HAP-1 (cell line): ENCODE measurements at regions not wholly inside any gene's neighbourhood (a gene's known extent, or its start where the extent isn't known, plus 50 kb on each side); places are given as distances from the start of the nearest gene placed in this dataset.

Experiments used
- DNase-seq, 2 experiments: peaks; one replicate each; pipeline ENCODE4 v3.0.0-alpha.2; 2016 to 2020; ENCODE audit warnings: low spot score in 2 of 2
- H3K27me3 ChIP-seq: fragments of 250-450 bp; sonication (Bioruptor Pico); 2 replicates; pipeline ENCODE4 v1.5.1; 2020; ENCODE audit warnings: low read depth, mild to moderate bottlenecking, moderate library complexity
- H3K36me3 ChIP-seq: fragments of 250-450 bp; sonication (Bioruptor Pico); replicated peaks from 2 replicates; pipeline ENCODE4 v1.5.1; 2020; ENCODE audit warnings: mild to moderate bottlenecking
- H3K4me1 ChIP-seq: fragments of 250-450 bp; sonication (Bioruptor Pico); 2 replicates; pipeline ENCODE4 v1.5.1; 2020; ENCODE audit warnings: mild to moderate bottlenecking
- H3K4me3 ChIP-seq: fragments of 250-450 bp; sonication (Bioruptor Pico); 2 replicates; pipeline ENCODE4 v1.5.1; 2020; ENCODE audit warnings: mild to moderate bottlenecking, moderate library complexity
- H3K9me3 ChIP-seq: fragments of 250-450 bp; sonication (Bioruptor Pico); 2 replicates; pipeline ENCODE4 v1.5.1; 2020; ENCODE audit warnings: mild to moderate bottlenecking, moderate library complexity
- in situ Hi-C: fragments of 300-500 bp; cut with MboI; formaldehyde crosslinking; loops from 3 replicates; pipeline ENCODE4 v1.14.3; 2020; ENCODE audit warnings: low sequenced_read_pairs, inconsistent platforms, mixed read lengths

DNA sequence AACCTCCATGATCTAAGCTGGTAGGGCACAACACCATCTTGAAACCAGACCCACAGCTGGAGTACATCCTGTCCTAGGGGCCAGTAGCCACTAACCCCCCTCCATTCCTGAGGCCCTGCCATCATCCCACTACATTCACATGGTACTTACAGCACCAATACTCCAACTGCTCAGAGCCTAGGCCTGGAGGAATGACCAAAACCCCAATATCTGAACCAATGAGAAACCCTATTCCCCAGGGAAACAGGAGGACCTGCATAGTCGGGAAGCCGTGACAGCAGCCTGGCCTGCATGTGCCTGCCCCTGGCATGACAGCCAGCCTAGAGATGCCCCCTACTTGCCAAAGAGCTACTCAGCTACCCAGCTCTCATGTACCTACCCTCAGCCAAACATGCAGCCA, 65.4 kb upstream of the DMRT1 start:
- H3K4me1 ChIP-seq: no peaks in the 10 kb centered on the region
- peaks cover 2% of the 10 kb centered on the region; the same call in 1 of the 2 replicates for H3K9me3 ChIP-seq
- H3K36me3 ChIP-seq: no peaks in the 10 kb centered on the region
- H3K27me3 ChIP-seq: peaks cover 2% of the 10 kb centered on the region; the same call in 1 of the 2 replicates
- no peak overlapping the region for H3K4me3 ChIP-seq
- no peak for DNase-seq
- in situ Hi-C loops: no loop called here

DNA sequence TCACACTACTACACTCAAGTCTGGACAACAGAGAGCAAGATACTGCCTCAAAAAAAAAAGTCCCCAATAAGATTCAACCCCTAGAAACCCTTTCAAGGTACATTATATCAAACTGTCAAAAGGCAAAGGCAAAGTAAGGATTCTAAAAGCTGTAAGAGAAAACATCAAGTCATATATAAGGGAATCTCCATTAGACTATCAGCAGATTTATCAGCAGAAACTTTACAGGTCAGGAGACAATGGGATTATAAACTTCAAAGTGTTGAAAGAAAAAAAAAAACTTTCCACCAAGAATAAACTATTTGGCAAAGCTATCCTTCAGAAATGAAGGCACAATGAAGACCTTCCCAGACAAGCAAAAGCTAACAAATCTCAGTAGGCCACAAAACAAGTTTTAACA, 63.5 kb upstream of the DMRT1 start:
- Histone ChIP-seq H3K9me3 (peaks cover 2% of the 10 kb centered on the region; the same call in 1 of the 2 replicates), H3K36me3 (no peaks in the 10 kb centered on the region), H3K4me1 (no peaks in the 10 kb centered on the region), H3K4me3 (no peak overlapping the region), H3K27me3 (peaks cover 2% of the 10 kb centered on the region; the same call in 1 of the 2 replicates)
- no peak for DNase-seq
- in situ Hi-C loops: no loop called here

DNA sequence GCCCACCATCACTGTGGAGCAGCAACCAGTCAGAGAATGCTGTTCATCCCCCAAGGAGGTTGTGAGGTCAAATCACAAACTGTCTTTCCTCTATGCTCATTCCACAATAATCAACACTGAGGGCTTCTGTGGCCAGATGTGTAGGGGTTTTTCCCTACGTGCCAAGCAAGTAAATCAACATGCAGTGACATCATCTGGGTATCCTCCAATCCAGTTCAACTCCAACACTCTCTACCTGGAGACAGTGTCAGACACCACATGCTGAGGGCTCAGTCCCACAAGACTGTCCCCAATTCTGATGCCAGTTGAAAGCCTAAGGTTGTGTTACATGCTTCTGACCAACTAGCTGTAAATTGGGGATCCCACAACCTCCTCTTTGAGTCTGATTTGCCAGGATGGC, 57.3 kb upstream of the DMRT1 start:
- in situ Hi-C loops: no loop called here
- no peak for DNase-seq
- no peaks in the 10 kb centered on the region for H3K9me3 ChIP-seq
- H3K4me3 ChIP-seq: no peak overlapping the region
- H3K27me3 ChIP-seq: peaks cover 2% of the 10 kb centered on the region; the same call in 1 of the 2 replicates
- H3K36me3 ChIP-seq: no peaks in the 10 kb centered on the region
- H3K4me1 ChIP-seq: no peaks in the 10 kb centered on the region

DNA sequence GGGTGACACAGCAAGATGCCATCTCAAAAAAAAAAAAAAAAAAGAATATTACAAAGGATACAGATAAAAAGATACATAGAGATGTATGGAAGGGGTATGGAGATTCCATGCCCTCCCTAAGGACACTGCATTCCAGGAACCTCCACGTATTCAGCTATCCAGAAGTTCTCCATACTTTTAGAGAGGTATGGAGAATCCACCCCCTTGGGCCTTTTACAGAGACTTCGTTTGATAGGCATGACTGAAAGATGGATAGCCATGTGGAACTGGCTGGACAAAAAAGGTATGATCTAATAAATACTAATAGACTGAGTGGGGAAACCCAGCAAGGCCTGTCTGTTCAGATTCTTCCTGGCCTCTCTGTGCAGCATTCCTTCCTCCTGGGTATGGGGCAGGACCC, 56.6 kb upstream of the DMRT1 start:
- Histone ChIP-seq H3K4me1 (no peaks in the 10 kb centered on the region), H3K27me3 (no peaks in the 10 kb centered on the region), H3K9me3 (no peaks in the 10 kb centered on the region), H3K36me3 (no peaks in the 10 kb centered on the region), H3K4me3 (no peak overlapping the region)
- in situ Hi-C loops: no loop called here
- no peak for DNase-seq

DNA sequence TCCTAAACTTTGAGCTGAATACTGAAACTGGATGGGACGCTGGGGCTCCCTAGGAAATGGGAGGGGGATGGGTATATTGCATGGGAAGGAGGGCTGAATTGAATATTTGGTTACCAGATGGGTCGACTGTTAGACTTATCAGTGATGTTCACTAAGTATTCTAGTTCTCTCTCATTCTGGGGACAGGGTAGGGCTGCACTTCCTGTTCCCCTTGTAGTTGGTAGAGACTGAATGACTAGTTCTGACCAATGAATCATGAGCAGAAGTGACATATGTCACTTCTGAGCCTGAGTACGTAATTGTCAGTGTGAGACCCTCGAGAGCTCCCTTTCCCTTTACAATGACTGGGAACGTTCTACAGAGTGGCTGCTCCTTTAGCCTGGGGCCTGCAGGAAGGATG, 55.5 kb upstream of the DMRT1 start:
- Histone ChIP-seq H3K9me3 (no peaks in the 10 kb centered on the region), H3K4me3 (no peak overlapping the region), H3K4me1 (no peaks in the 10 kb centered on the region), H3K36me3 (no peaks in the 10 kb centered on the region), H3K27me3 (no peaks in the 10 kb centered on the region)
- in situ Hi-C loops: no loop called here
- no peak for DNase-seq

DNA sequence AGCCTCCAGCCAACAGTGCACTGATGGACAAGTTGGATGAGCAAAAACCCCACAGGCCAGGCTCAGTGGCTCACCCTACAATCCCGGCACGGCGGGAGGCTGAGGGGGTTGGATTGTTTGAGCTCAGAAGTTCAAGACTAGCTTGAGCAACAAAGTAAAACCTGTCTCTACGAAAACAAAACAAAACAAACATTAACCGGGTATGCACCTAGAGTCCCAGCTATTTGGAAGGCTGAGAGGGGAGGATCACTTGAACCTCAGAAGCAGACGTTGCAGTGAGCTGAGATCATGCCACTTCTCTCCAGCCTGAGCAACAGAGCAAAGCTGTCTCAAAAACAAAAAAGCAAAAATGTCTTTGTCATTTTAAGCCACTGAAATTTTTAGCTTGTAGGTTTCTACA, 55.1 kb upstream of the DMRT1 start:
- in situ Hi-C loops: no loop called here
- no peaks in the 10 kb centered on the region for H3K9me3 ChIP-seq
- DNase-seq: no peak
- no peak overlapping the region for H3K4me3 ChIP-seq
- no peaks in the 10 kb centered on the region for H3K36me3 ChIP-seq
- no peaks in the 10 kb centered on the region for H3K4me1 ChIP-seq
- H3K27me3 ChIP-seq: no peaks in the 10 kb centered on the region

DNA sequence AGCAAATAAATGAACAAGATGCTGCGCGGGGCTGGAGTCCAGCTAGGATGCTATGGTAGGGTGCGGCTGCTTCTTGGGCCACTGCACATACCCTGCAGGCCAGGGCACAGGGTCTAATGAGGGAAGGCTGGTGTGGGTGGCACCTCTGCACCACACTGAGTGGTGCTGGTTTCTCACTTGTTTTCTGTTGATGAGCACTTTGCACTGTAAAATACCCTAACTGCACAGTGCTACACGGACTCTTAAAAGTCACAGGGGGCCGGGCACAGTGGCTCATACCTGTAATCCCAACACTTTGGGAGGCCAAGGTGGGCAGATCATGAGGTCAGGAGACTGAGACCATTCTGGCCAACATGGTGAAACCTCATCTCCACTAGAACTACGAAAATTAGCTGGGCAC, 52.7 kb upstream of the DMRT1 start:
- Histone ChIP-seq H3K9me3 (no peaks in the 10 kb centered on the region), H3K4me1 (no peaks in the 10 kb centered on the region), H3K4me3 (no peak overlapping the region), H3K27me3 (no peaks in the 10 kb centered on the region), H3K36me3 (no peaks in the 10 kb centered on the region)
- in situ Hi-C loops: no loop called here
- DNase-seq: no peak
